Suprapubic skin (tissue), 4 donors: ENCODE measurements at regions not wholly inside any gene's neighbourhood (a gene's known extent, or its start where the extent isn't known, plus 50 kb on each side); places are given as distances from the start of the nearest gene placed in this dataset.

Experiments
- DNase-seq, 2 donors: peaks; one replicate each; pipeline ENCODE4 v3.0.0-alpha.2; 2019; ENCODE audit warnings: low spot score in 2 of 2
- H3K27ac ChIP-seq: fragments of 200-600 bp; sonication (generic); one replicate; pipeline ENCODE4 v1.5.1; 2019
- H3K27me3 ChIP-seq: fragments of 200-600 bp; sonication (generic); one replicate; pipeline ENCODE4 v1.5.1; 2019
- H3K36me3 ChIP-seq: fragments of 200-600 bp; sonication (generic); one replicate; pipeline ENCODE4 v1.5.1; 2019
- H3K4me1 ChIP-seq: fragments of 200-600 bp; sonication (generic); one replicate; pipeline ENCODE4 v1.5.1; 2019
- H3K4me3 ChIP-seq: fragments of 200-600 bp; sonication (generic); one replicate; pipeline ENCODE4 v1.5.1; 2019; ENCODE audit warnings: mild to moderate bottlenecking
- H3K9me3 ChIP-seq: fragments of 200-600 bp; sonication (generic); one replicate; pipeline ENCODE4 v1.5.1; 2019
- EP300 ChIP-seq: sonication (generic); formaldehyde crosslinking; IDR thresholded peaks from one replicate; pipeline ENCODE4 v1.6.1; 2017; ENCODE audit warnings: antibody characterized with exemption
- POLR2A ChIP-seq, 2 donors: fragments of 450-650 bp; IDR thresholded peaks; one replicate each; pipeline ENCODE4 v1.6.1; 2017; ENCODE audit warnings: antibody characterized with exemption in 2 of 2, mild to moderate bottlenecking in 2 of 2, moderate library complexity in 2 of 2
- POLR2AphosphoS5 ChIP-seq, 3 donors: sonication (generic); formaldehyde crosslinking; IDR thresholded peaks; one replicate each; pipeline ENCODE4 v1.6.1; 2017; ENCODE audit warnings: antibody characterized with exemption in 3 of 3
- WGBS: methylation state at CpG from one replicate; pipeline ENCODE4 v1.1.5; 2018; 5-methylcytosine and 5-hydroxymethylcytosine counted together
- TF ChIP-seq, protein P1 (sequence below), 2 donors: fragments of 200-600 bp in 1 of 2; fragments of 450-650 bp in 1 of 2; sonication (generic) in 1 of 2; IDR thresholded peaks; one replicate each; pipeline ENCODE4 v1.5.1; 2016 to 2019; ENCODE audit warnings: antibody characterized with exemption in 2 of 2, mild to moderate bottlenecking in 1 of 2, moderate library complexity in 1 of 2

GRCh38 chr20:22529150-22530019 lies 55.0 kb downstream of the FOXA2 start:
- H3K9me3 ChIP-seq = no peaks in the 10 kb centered on the region
- H3K4me1 ChIP-seq = no peaks in the 10 kb centered on the region
- no peak overlapping the region for H3K27ac ChIP-seq
- H3K4me3 ChIP-seq = no peak overlapping the region
- H3K36me3 ChIP-seq = no peaks in the 10 kb centered on the region
- H3K27me3 ChIP-seq = no peaks in the 10 kb centered on the region
- TF ChIP-seq, protein P1, sequence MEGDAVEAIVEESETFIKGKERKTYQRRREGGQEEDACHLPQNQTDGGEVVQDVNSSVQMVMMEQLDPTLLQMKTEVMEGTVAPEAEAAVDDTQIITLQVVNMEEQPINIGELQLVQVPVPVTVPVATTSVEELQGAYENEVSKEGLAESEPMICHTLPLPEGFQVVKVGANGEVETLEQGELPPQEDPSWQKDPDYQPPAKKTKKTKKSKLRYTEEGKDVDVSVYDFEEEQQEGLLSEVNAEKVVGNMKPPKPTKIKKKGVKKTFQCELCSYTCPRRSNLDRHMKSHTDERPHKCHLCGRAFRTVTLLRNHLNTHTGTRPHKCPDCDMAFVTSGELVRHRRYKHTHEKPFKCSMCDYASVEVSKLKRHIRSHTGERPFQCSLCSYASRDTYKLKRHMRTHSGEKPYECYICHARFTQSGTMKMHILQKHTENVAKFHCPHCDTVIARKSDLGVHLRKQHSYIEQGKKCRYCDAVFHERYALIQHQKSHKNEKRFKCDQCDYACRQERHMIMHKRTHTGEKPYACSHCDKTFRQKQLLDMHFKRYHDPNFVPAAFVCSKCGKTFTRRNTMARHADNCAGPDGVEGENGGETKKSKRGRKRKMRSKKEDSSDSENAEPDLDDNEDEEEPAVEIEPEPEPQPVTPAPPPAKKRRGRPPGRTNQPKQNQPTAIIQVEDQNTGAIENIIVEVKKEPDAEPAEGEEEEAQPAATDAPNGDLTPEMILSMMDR (IDR thresholded peaks at IDR 0.05) = no peak
- TF ChIP-seq POLR2A (IDR thresholded peaks at IDR 0.05) = no peak
- no peak for TF ChIP-seq EP300
- TF ChIP-seq POLR2AphosphoS5 (IDR thresholded peaks at IDR 0.05) = no peak
- no peak for DNase-seq
- WGBS = 57% methylated on average over 13 of the region's 13 CpGs

- no peaks in the 10 kb centered on the region for H3K36me3 ChIP-seq
- 78% methylated on average over 3 of the region's 3 CpGs for WGBS
- no peak overlapping the region for H3K4me3 ChIP-seq
- no peaks in the 10 kb centered on the region for H3K9me3 ChIP-seq
- H3K27ac ChIP-seq = no peak overlapping the region
- no peaks in the 10 kb centered on the region for H3K27me3 ChIP-seq
- H3K4me1 ChIP-seq = no peaks in the 10 kb centered on the region
- TF ChIP-seq EP300 (no peak), POLR2AphosphoS5 (IDR thresholded peaks at IDR 0.05) (no peak), POLR2A (IDR thresholded peaks at IDR 0.05) (no peak)
- TF ChIP-seq, protein P1 (IDR thresholded peaks at IDR 0.05) = no peak
- DNase-seq = no peak
Observed at GRCh38 chr20:22526512-22527012, 57.8 kb downstream of the FOXA2 start.

GRCh38 chr20:22525821-22526220 lies 58.6 kb downstream of the FOXA2 start:
- H3K27me3 ChIP-seq = no peaks in the 10 kb centered on the region
- H3K36me3 ChIP-seq = no peaks in the 10 kb centered on the region
- H3K4me1 ChIP-seq = no peaks in the 10 kb centered on the region
- no peak overlapping the region for H3K27ac ChIP-seq
- 81% methylated on average over 7 of the region's 7 CpGs for WGBS
- H3K9me3 ChIP-seq = no peaks in the 10 kb centered on the region
- TF ChIP-seq POLR2A (IDR thresholded peaks at IDR 0.05) (no peak), POLR2AphosphoS5 (IDR thresholded peaks at IDR 0.05) (no peak), EP300 (no peak)
- TF ChIP-seq, protein P1 (IDR thresholded peaks at IDR 0.05) = no peak
- H3K4me3 ChIP-seq = no peak overlapping the region
- no peak for DNase-seq

DNA sequence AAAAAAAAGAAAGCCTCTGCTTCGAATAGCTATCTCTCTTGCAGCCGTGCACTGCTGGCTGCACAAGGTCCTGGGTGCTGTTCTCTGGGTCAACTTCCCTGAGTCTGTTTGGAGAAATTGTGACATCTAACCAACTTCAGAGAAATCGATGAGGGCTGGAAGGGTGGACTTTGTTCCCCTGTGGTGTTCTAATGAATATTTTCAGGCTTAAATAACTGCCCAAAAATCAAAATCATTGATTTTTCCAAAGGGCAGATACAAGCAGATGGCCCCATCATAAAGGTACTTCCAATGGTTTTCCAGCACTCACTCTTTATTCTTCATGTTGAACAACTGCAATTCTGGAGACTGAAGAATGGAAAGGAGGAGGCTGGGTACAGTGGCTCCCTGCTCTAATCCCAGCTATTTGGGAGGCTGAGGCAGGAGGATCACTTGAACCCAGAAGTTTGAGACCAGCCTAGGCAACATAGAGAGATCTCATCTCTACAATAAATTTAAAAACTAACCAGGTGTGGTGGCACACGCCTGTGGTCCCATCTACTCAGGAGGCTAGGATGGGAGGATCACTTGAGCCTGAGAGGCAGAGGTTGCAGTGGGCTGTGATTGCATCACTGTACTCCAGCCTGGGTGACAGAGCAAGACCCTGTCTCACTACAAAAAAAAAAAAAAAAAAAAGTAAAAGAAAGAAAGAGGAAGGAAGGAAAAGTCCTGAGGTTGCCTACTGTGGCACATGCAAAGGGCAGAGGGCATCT lies 59.1 kb downstream of the FOXA2 start:
- Histone ChIP-seq H3K4me1 (no peaks in the 10 kb centered on the region), H3K27ac (no peak overlapping the region), H3K9me3 (no peaks in the 10 kb centered on the region), H3K36me3 (no peaks in the 10 kb centered on the region), H3K27me3 (peaks cover 3% of the 10 kb centered on the region), H3K4me3 (no peak overlapping the region)
- TF ChIP-seq, protein P1 (IDR thresholded peaks at IDR 0.05) = no peak
- TF ChIP-seq POLR2AphosphoS5 (IDR thresholded peaks at IDR 0.05) (no peak), EP300 (no peak)
- no peak for DNase-seq
- WGBS = 78% methylated on average over 4 of the region's 4 CpGs
